Omental fat pad (tissue), 3 donors: ENCODE measurements at regions not wholly inside any gene's neighbourhood (a gene's known extent, or its start where the extent isn't known, plus 50 kb on each side); places are given as distances from the start of the nearest gene placed in this dataset.

Experiments
- ATAC-seq: fragments of 150-250 bp; one replicate; pipeline ENCODE4 v1.9.1; 2016; ENCODE audit warnings: mild to moderate bottlenecking, moderate library complexity; ENCODE audit not compliant: low FRiP score
- DNase-seq: peaks from one replicate; pipeline ENCODE4 v3.0.0-alpha.2; 2019; ENCODE audit warnings: low spot score
- TF ChIP-seq, protein P1 (sequence below), 3 donors: fragments of 450-650 bp; IDR thresholded peaks; one replicate each; pipeline ENCODE4 v1.5.1; 2016 to 2017; ENCODE audit warnings: antibody characterized with exemption in 3 of 3, mild to moderate bottlenecking in 3 of 3, moderate library complexity in 2 of 3

DNA sequence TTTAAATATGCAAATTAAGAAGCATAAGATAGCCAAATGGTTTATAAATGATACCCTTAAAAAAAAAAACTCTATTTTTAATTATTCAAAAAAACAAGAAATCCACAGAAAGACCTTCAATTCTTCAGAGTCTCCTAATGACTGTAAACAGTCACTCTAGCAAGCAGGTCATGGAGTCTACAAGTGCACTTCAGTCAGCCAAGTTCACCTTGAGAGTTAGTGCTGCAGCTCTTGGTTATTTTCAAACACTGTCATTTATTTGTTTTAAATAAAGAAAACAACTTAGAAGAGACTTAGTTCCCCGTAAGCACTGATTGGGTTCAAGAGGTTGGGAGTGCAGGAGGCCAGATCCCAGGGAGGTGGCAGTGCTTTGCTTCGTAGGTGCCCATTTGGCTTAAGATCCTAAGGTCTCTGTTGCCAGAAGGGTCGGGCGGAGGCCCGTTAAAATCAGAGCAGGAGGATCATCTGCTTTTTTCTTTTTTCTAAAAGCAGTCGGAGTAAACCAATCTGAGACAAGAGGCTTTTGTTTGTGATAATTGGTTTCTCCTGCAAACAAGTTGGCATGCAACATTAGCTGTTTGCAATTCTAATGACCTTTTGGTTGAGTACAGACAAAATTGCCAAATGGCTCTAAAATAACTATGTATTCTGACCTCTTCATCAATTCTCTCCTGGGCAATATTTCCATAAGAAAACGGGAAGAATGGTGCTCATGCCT is 86.4 kb upstream of the ELMO1 start:
- no peak for ATAC-seq
- DNase-seq: no peak
- TF ChIP-seq, protein P1, sequence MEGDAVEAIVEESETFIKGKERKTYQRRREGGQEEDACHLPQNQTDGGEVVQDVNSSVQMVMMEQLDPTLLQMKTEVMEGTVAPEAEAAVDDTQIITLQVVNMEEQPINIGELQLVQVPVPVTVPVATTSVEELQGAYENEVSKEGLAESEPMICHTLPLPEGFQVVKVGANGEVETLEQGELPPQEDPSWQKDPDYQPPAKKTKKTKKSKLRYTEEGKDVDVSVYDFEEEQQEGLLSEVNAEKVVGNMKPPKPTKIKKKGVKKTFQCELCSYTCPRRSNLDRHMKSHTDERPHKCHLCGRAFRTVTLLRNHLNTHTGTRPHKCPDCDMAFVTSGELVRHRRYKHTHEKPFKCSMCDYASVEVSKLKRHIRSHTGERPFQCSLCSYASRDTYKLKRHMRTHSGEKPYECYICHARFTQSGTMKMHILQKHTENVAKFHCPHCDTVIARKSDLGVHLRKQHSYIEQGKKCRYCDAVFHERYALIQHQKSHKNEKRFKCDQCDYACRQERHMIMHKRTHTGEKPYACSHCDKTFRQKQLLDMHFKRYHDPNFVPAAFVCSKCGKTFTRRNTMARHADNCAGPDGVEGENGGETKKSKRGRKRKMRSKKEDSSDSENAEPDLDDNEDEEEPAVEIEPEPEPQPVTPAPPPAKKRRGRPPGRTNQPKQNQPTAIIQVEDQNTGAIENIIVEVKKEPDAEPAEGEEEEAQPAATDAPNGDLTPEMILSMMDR (IDR thresholded peaks at IDR 0.05): no peak

DNA sequence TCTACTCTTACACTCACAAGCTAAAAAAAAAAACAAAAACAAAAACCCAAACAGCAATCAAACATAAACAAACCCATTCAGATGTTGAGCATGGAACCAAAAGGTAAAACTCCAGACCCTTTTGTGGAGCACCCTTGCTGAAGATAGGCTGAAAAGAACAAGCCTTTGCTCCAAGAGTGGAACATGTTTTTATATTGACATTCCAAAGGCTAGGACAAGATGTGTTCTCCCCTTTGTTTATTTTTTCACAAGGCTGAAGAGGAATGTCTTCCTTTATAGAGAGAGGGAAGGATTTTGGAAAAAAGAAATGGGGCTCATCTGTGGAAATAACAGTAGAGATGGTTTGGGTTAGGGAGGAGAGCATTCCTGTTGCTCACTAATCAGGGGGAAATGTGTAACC is 87.2 kb upstream of the ELMO1 start:
- DNase-seq (no peak), ATAC-seq (no peak)
- TF ChIP-seq, protein P1 (IDR thresholded peaks at IDR 0.05): no peak

DNA sequence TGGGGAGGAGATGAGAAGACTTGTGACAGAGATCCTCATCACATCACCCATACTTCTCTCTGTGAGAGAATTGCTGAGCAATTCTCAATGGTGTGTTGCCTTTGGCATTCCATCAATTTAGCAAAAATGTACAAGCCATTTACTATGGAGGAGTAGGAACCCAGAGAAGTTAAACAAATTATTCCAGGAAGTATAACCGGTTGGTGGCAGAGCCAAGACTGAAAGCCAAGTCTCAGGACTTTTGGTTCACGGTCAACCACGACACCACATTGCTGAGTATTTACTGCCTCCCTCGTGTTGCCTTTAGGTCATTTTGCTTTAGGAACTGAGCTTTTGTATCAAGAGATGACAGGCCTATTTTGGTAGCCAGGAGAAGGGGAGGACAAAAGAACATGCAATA is 88.0 kb upstream of the ELMO1 start:
- DNase-seq (no peak), ATAC-seq (no peak)
- TF ChIP-seq, protein P1 (IDR thresholded peaks at IDR 0.05): no peak

DNA sequence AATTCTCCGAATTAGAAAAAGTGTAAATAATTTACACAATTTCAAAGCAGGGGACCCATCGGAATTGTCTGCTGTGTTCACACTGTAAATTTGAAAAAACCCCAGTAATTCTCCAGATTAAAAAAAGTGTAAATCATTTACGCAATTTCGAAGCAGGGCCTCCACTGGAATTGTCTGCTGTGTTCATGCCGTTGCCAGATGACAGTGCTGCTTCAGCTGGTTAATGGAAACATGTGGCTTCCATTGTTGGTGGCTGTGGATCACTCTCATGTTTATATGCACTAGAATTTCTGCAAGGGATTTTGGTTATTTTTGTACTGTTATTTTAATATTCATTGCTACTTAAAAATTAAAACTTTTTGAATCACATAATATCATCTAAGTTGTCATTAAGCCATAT is 88.8 kb upstream of the ELMO1 start:
- DNase-seq (no peak), ATAC-seq (no peak)
- TF ChIP-seq, protein P1 (IDR thresholded peaks at IDR 0.05): no peak

DNA sequence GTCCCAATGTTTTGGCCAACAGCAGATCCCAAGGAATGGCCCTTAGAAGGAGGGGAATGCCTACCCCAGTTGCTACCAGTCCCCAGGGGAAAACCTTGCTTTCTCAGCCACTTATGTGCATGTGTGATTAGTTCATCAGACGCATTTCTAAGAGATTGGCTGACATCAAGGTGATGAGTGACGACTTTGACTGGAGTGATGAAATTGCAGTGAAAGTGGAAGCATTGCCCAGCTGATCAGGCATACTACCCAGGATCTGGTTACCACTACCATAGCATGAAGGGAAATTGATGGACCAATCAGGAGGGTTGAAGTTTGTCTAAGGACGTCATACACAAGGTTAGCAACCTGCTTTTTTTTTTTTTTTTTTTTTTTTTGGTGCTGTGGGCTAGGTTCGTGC is 90.3 kb upstream of the ELMO1 start:
- DNase-seq: no peak
- TF ChIP-seq, protein P1 (IDR thresholded peaks at IDR 0.05): no peak
- ATAC-seq: no peak

DNA sequence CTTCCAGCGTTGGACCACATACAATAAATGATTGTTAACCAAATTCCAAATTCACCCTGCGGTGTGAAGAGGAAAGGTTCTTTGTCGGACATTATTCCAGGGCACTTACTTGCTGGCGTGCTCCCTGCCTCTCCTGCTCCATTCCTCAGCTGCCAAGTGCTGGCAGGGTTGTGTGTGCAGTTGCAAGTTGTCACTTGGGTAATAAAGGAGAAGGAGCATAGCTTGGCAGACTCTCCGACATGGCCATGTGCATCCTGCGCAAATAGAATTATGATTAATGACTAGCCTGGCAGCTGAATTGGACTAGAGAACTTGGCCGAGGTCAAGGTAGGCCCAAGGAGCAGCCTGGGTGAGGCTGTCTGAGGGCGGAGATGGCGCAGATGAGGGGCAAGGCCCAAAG is 92.3 kb upstream of the ELMO1 start:
- TF ChIP-seq, protein P1 (IDR thresholded peaks at IDR 0.05): no peak

DNA sequence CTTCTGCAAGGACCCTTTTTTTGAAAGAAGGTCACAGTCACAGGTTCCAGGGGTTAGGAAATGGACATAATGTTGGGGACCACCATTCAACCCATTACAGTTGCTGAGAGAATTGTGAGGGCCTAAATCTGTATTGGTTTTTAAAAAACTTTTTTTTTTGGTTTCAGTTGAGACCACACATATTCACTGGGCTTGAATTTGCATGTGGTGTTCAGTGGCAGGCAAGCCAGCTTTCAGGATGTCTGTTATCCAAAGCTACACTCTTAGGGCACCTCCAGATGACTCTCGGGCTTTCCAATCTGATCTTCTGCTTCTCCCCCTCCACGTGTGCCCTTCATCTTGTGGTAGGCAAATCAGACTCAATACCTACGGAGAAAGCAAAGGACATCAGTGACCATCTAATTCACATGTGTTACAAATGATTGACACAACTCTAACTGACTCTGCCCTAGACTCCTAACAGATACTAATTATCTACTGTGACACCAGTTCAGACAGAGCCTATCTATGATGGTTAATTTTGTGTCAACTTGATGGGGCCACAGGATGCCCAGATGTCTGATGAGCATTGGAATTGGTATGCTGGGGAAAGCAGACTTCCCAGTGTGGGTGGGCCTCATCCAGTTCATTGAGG is 93.3 kb upstream of the ELMO1 start:
- ATAC-seq (no peak), DNase-seq (no peak)
- TF ChIP-seq, protein P1 (IDR thresholded peaks at IDR 0.05): no peak

More for the DNA sequence above, 92.3 kb upstream of the ELMO1 start:
- ATAC-seq (no peak), DNase-seq (no peak)
